H1 (cell line): ENCODE measurements at regions not wholly inside any gene's neighbourhood (a gene's known extent, or its start where the extent isn't known, plus 50 kb on each side); places are given as distances from the start of the nearest gene placed in this dataset.

Experiments used
- CTCF ChIA-PET: fragments of 300-600 bp; sonication (Branson Sonifier 250); formaldehyde crosslinking; loops from one replicate; lab custom pipeline; 2021; ENCODE audit not compliant: partially characterized antibody; lab: Charles Lee
- POLR2A ChIA-PET: fragments of 300-600 bp; sonication (Branson Sonifier 250); formaldehyde crosslinking; loops from one replicate; lab custom pipeline; 2021; ENCODE audit warnings: inconsistent platforms; ENCODE audit not compliant: partially characterized antibody; lab: Charles Lee
- DNase-seq, 2 experiments: peaks; one replicate each; pipeline versions ENCODE4 v3.0.0 to v3.0.0-alpha.2; 2010 to 2022; ENCODE audit warnings: low spot score in 2 of 2, low read depth in 1 of 2, mixed read lengths in 1 of 2
- FAIRE-seq: peaks from 2 replicates; lab custom pipeline; 2011; peaks lifted over from hg19 to GRCh38; lab: Jason Lieb, UNC
- H2AFZ ChIP-seq: 2 replicates; pipeline ENCODE4 v1.8.1; 2012; ENCODE audit warnings: low read length, inconsistent platforms
- H2AK5ac ChIP-seq: 2 replicates; pipeline ENCODE4 v1.6.1; 2013; ENCODE audit warnings: low read depth, low read length
- H2BK120ac ChIP-seq: replicated peaks from 2 replicates; pipeline ENCODE3; 2013; ENCODE audit warnings: low read depth, low read length, inconsistent platforms
- H2BK12ac ChIP-seq: 2 replicates; pipeline ENCODE4 v1.6.1; 2013; ENCODE audit warnings: low read depth, low read length
- H2BK15ac ChIP-seq: 2 replicates; pipeline ENCODE4 v1.6.1; 2013; ENCODE audit warnings: low read length
- H2BK20ac ChIP-seq: 2 replicates; pipeline ENCODE4 v1.6.1; 2013; ENCODE audit warnings: low read length
- H2BK5ac ChIP-seq: 2 replicates; pipeline ENCODE4 v1.6.1; 2013; ENCODE audit warnings: low read depth, low read length
- H3K14ac ChIP-seq: 2 replicates; pipeline ENCODE4 v1.6.1; 2013; ENCODE audit warnings: inconsistent platforms; ENCODE audit not compliant: insufficient read length
- H3K18ac ChIP-seq: 2 replicates; pipeline ENCODE4 v1.6.1; 2013; ENCODE audit warnings: low read length; ENCODE audit errors: extremely low read depth
- H3K23ac ChIP-seq: 2 replicates; pipeline ENCODE4 v1.6.1; 2013; ENCODE audit warnings: inconsistent platforms; ENCODE audit not compliant: insufficient read length
- H3K23me2 ChIP-seq: 2 replicates; pipeline ENCODE4 v1.6.1; 2013; ENCODE audit warnings: low read depth, low read length
- H3K27ac ChIP-seq: 2 replicates; pipeline ENCODE4 v1.6.1; 2011; ENCODE audit warnings: low read depth, low read length, inconsistent platforms
- H3K27me3 ChIP-seq, 4 experiments: replicated peaks in 1 of 4; 1 replicate in 1 of 4; 2 replicates in 3 of 4; pipeline versions ENCODE4 v1.6.1 to v1.8.1; 2011 to 2013; ENCODE audit warnings: low read length in 3 of 4, mild to moderate bottlenecking in 3 of 4, inconsistent platforms in 2 of 4, mixed read lengths in 2 of 4, moderate library complexity in 1 of 4; ENCODE audit not compliant: control insufficient read depth in 3 of 4, insufficient read depth in 3 of 4; ENCODE audit errors: extremely low read depth in 1 of 4
- H3K36me3 ChIP-seq, 4 experiments: 2 replicates each; pipeline versions ENCODE4 v1.6.1 to v1.8.1; 2011 to 2013; ENCODE audit warnings: mild to moderate bottlenecking in 4 of 4, low read length in 3 of 4, moderate library complexity in 2 of 4, control low read depth in 1 of 4, inconsistent platforms in 1 of 4; ENCODE audit not compliant: insufficient read depth in 4 of 4, control insufficient read depth in 2 of 4
- H3K4ac ChIP-seq: replicated peaks from 2 replicates; pipeline ENCODE3; 2013; ENCODE audit warnings: low read length, low read depth, mixed read lengths, inconsistent platforms; ENCODE audit not compliant: insufficient read length
- H3K4me1 ChIP-seq, 4 experiments: replicated peaks in 1 of 4; 1 replicate in 1 of 4; 2 replicates in 3 of 4; pipeline versions ENCODE4 v1.6.1 to v1.8.1; 2011 to 2013; ENCODE audit warnings: low read length in 3 of 4, inconsistent platforms in 2 of 4, mixed read lengths in 1 of 4; ENCODE audit not compliant: insufficient read depth in 4 of 4, control insufficient read depth in 3 of 4
- H3K4me2 ChIP-seq, 2 experiments: 2 replicates each; pipeline versions ENCODE4 v1.6.1 to v1.8.1; 2011 to 2013; ENCODE audit warnings: low read depth in 2 of 2, low read length in 2 of 2, control low read depth in 1 of 2, inconsistent platforms in 1 of 2, mild to moderate bottlenecking in 1 of 2; ENCODE audit not compliant: insufficient read depth in 1 of 2
- H3K4me3 ChIP-seq, 4 experiments: fragments of 200-600, 300-600 bp in 1 of 4; sonication (generic), shearing (Covaris generic), sonication (Bioruptor Twin) in 1 of 4; 2 replicates each; pipeline versions ENCODE4 v1.5.1 to v1.8.1; 2011 to 2016; ENCODE audit warnings: low read length in 4 of 4, low read depth in 3 of 4, control low read depth in 2 of 4, inconsistent platforms in 2 of 4, mild to moderate bottlenecking in 2 of 4, mixed read lengths in 1 of 4, moderate library complexity in 1 of 4; ENCODE audit not compliant: insufficient read depth in 2 of 4; ENCODE audit errors: extremely low read depth in 1 of 4
- H3K56ac ChIP-seq: replicated peaks from 2 replicates; pipeline ENCODE3; 2013; ENCODE audit warnings: low read depth, mild to moderate bottlenecking, mixed read lengths, low read length, inconsistent platforms; ENCODE audit not compliant: insufficient read length
- H3K79me1 ChIP-seq: 2 replicates; pipeline ENCODE4 v1.6.1; 2013; ENCODE audit warnings: low read depth, low read length, control low read depth
- H3K79me2 ChIP-seq, 2 experiments: 2 replicates each; pipeline versions ENCODE4 v1.6.1 to v1.8.1; 2012 to 2013; ENCODE audit warnings: low read length in 2 of 2, mild to moderate bottlenecking in 2 of 2, inconsistent platforms in 1 of 2; ENCODE audit not compliant: insufficient read depth in 2 of 2, control insufficient read depth in 1 of 2
- H3K9ac ChIP-seq, 4 experiments: replicated peaks in 1 of 4; 1 replicate in 1 of 4; 2 replicates in 3 of 4; pipeline versions ENCODE4 v1.6.1 to v1.8.1; 2011 to 2013; ENCODE audit warnings: low read depth in 3 of 4, low read length in 3 of 4, control low read depth in 2 of 4, mild to moderate bottlenecking in 2 of 4, moderate library complexity in 2 of 4, inconsistent platforms in 1 of 4; ENCODE audit errors: extremely low read depth in 1 of 4
- H3K9me3 ChIP-seq, 2 experiments: 2 replicates each; pipeline versions ENCODE4 v1.6.1 to v1.8.1; 2012 to 2013; ENCODE audit warnings: mild to moderate bottlenecking in 2 of 2, moderate library complexity in 2 of 2, control low read depth in 1 of 2, inconsistent platforms in 1 of 2, low read depth in 1 of 2, low read length in 1 of 2, mixed read lengths in 1 of 2; ENCODE audit not compliant: insufficient read depth in 2 of 2
- H4K20me1 ChIP-seq, 2 experiments: replicated peaks in 1 of 2; 2 replicates each; pipeline versions ENCODE3 to v1.8.1; 2011 to 2013; ENCODE audit warnings: inconsistent platforms in 2 of 2, low read length in 2 of 2, mild to moderate bottlenecking in 1 of 2; ENCODE audit not compliant: insufficient read depth in 2 of 2, control insufficient read depth in 1 of 2
- H4K5ac ChIP-seq: 2 replicates; pipeline ENCODE4 v1.6.1; 2013; ENCODE audit warnings: low read length, low read depth, mixed read lengths, inconsistent platforms; ENCODE audit not compliant: insufficient read length
- H4K8ac ChIP-seq: 2 replicates; pipeline ENCODE4 v1.8.0; 2013; ENCODE audit warnings: mild to moderate bottlenecking, moderate library complexity, low read length, inconsistent platforms; ENCODE audit not compliant: insufficient read depth; ENCODE audit errors: extremely low read depth
- H4K91ac ChIP-seq: replicated peaks from 2 replicates; pipeline ENCODE3; 2013; ENCODE audit warnings: low read length, mixed read lengths, inconsistent platforms; ENCODE audit not compliant: insufficient read length
- KDM5A ChIP-seq: fragments of 200-600 bp; IDR thresholded peaks from 2 replicates; pipeline ENCODE4 v1.7.1; 2012; ENCODE audit warnings: mild to moderate bottlenecking, low read length, inconsistent platforms, mixed read lengths
- SIN3A ChIP-seq, 2 experiments: IDR thresholded peaks in 1 of 2; conservative IDR thresholded peaks in 1 of 2; 2 replicates each; pipeline ENCODE4 v1.6.1; 2011 to 2012; ENCODE audit warnings: low read length in 2 of 2, improper control_type of control experiment in 1 of 2, low read depth in 1 of 2, mild to moderate bottlenecking in 1 of 2
- WGBS, 2 experiments: shearing (Covaris generic) in 1 of 2; methylation state at CpG; one replicate each; pipeline versions ENCODE4 v1.1.6 to v1.1.7; 2013 to 2015; ENCODE audit warnings: low lambda C conversion rate in 2 of 2, mixed read lengths in 2 of 2, inconsistent platforms in 1 of 2, low coverage in 1 of 2, missing lambda C conversion rate in 1 of 2; ENCODE audit not compliant: insufficient replicate concordance in 2 of 2, insufficient coverage in 1 of 2, insufficient read length in 1 of 2; ENCODE audit errors: extremely low coverage in 1 of 2, missing lambda C conversion rate in 1 of 2; 5-methylcytosine and 5-hydroxymethylcytosine counted together
- TF ChIP-seq, protein P1 (sequence below): IDR thresholded peaks from 2 replicates; pipeline ENCODE4 v1.6.1; 2012; ENCODE audit warnings: inconsistent platforms

DNA sequence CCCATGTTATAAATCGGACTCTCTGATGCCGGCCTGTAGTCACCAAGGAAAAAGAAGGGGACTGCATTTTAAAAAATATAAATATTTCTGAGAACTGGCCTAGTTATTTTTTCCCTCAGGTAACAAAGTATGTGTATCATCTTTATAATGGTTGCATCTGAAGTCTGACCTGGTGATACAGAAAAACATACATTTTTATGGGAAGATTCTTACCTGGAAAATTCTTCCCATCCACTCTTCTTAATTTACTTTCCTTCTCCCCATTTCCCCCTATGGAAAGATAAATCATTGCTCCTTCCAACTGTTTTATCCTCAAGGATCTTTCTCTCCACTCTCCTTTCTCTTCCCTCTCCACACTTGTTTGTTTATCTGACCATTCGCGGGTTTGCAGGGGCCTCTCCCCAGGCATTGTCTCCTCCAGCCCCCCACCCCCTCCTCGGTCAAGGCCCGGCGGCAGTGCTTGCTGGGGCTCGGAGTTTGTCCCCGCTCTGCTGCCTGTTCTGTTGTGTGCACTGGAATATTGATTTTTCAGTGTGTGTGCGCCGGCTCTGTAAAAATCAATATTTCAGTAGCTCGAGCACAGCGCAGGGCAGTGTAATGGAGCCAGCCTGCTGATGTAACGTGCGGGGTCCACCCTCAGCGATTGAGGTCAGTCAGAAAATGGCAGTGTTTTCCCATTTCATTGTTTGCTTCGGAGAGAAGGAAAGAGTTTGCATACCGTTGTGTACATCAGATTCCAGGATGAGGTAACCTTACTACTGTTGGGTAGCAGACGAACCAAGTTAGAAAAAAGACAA lies 199.5 kb upstream of the NFE2L3 start:
- POLR2A ChIA-PET = interaction anchor here (0.9 to 1.5 kb wide), 7 partner anchors 8 to 250 kb away, joined by 3 to 5 read pairs (median 3); partner anchors contain the start of gene CBX3

More for the DNA sequence above, 199.5 kb upstream of the NFE2L3 start:
- Histone ChIP-seq H3K23me2 (peaks cover 4% of the 10 kb centered on the region), H3K79me1 (peaks cover 2% of the 10 kb centered on the region; the same call in 1 of the 2 replicates), H3K4ac (peak overlapping the region; percentile 36), H3K56ac (no peak overlapping the region), H2AFZ (peak overlapping the region; percentile 69), H2BK15ac (no peak overlapping the region), H2BK120ac (peak overlapping the region; percentile 71), H3K27me3 (no peaks in the 10 kb centered on the region), H4K20me1 (peaks cover 2% of the 10 kb centered on the region in 2 experiments), H3K27ac (no peak overlapping the region), H3K23ac (no peak overlapping the region), H2BK5ac (peak overlapping the region; percentile 73), H3K18ac (peak overlapping the region; percentile 56; the same call in 1 of the 2 replicates), H3K4me3 (peak overlapping the region in 3 of 4 experiments; percentile 50 to 63 (median 55); a peak in 5 of 8 replicates), H4K5ac (peak overlapping the region; percentile 8), H2AK5ac (peak overlapping the region; percentile 79; the same call in 1 of the 2 replicates), H2BK20ac (peak overlapping the region; percentile 29; the same call in 1 of the 2 replicates), H3K9ac (0 out of 7 replicates have a peak overlapping the region, but pooled peaks of 1 of the 4 experiments have one; percentile 36), H3K14ac (no peak overlapping the region), H2BK12ac (peak overlapping the region; percentile 86; the same call in 1 of the 2 replicates), H3K36me3 (no peaks in the 10 kb centered on the region; a peak in 1 of 8 replicates), H3K4me2 (peak overlapping the region; percentile 72 to 93), H4K91ac (peak overlapping the region; percentile 90), H4K8ac (peak overlapping the region; percentile 92; the same call in 1 of the 2 replicates), H3K9me3 (peaks cover 4 to 11% of the 10 kb centered on the region in 2 experiments; a peak in 3 of 4 replicates), H3K4me1 (peaks cover 5 to 26% (median 24%) of the 10 kb centered on the region in 4 experiments), H3K79me2 (peaks cover 0 to 26% of the 10 kb centered on the region in 2 experiments; a peak in 2 of 4 replicates)
- 57% methylated on average over 18 of the region's 19 CpGs; no CpG with 5 or more reads in 1 of the 2 experiments for WGBS, 2 experiments
- TF ChIP-seq KDM5A = no peak
- TF ChIP-seq SIN3A (conservative IDR thresholded peaks at IDR 0.05 in 1 of 2, IDR thresholded peaks at IDR 0.05 in 1 of 2; ENCODE audit: low read depth in 1 of 2, low read length in 2 of 2) = no peak
- TF ChIP-seq, protein P1, sequence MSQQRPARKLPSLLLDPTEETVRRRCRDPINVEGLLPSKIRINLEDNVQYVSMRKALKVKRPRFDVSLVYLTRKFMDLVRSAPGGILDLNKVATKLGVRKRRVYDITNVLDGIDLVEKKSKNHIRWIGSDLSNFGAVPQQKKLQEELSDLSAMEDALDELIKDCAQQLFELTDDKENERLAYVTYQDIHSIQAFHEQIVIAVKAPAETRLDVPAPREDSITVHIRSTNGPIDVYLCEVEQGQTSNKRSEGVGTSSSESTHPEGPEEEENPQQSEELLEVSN = no peak
- no peak for DNase-seq
- CTCF ChIA-PET = interaction anchor here (1.0 kb wide), 1 partner anchor 59 kb away, joined by 5 read pairs; no protein-coding TSS in a partner anchor
- FAIRE-seq = no peak
